Ovary (tissue), 7 donors: ENCODE measurements at regions not wholly inside any gene's neighbourhood (a gene's known extent, or its start where the extent isn't known, plus 50 kb on each side); places are given as distances from the start of the nearest gene placed in this dataset.

Source experiments
- DNase-seq, 5 donors: peaks; one replicate each; pipeline ENCODE4 v3.0.0-alpha.2; 2019 to 2020
- H3K27ac ChIP-seq, 2 donors: fragments of 200-600 bp; one replicate each; pipeline versions ENCODE4 v1.5.1 to v1.8.0; 2019 to 2022
- H3K27me3 ChIP-seq: fragments of 200-600 bp; one replicate; pipeline ENCODE4 v1.8.0; 2022
- H3K36me3 ChIP-seq: fragments of 200-600 bp; sonication (generic); one replicate; pipeline ENCODE4 v1.5.1; 2019
- H3K4me1 ChIP-seq: one replicate; pipeline ENCODE4 v1.8.1; 2013; ENCODE audit warnings: mild to moderate bottlenecking, moderate library complexity; ENCODE audit not compliant: insufficient read depth
- H3K4me3 ChIP-seq: fragments of 200-600 bp; sonication (generic); one replicate; pipeline ENCODE4 v1.5.1; 2017
- H3K9me3 ChIP-seq, 2 donors: fragments of 200-600 bp in 1 of 2; sonication (generic) in 1 of 2; one replicate each; pipeline versions ENCODE4 v1.5.1 to v1.8.1; 2013 to 2019; ENCODE audit warnings: mild to moderate bottlenecking in 1 of 2, moderate library complexity in 1 of 2
- CTCF ChIP-seq, 3 donors: fragments of 450-650 bp in 2 of 3; fragments of 200-600 bp in 1 of 3; IDR thresholded peaks; one replicate each; pipeline versions ENCODE4 v1.5.1 to v1.8.0; 2016 to 2022; ENCODE audit warnings: antibody characterized with exemption in 3 of 3, mild to moderate bottlenecking in 1 of 3
- EP300 ChIP-seq: sonication (generic); formaldehyde crosslinking; IDR thresholded peaks from one replicate; pipeline ENCODE4 v1.6.1; 2017; ENCODE audit warnings: antibody characterized with exemption
- POLR2A ChIP-seq: fragments of 450-650 bp; IDR thresholded peaks from one replicate; pipeline ENCODE4 v1.6.1; 2017; ENCODE audit warnings: antibody characterized with exemption, mild to moderate bottlenecking, moderate library complexity
- WGBS, 3 donors: extraction: QIAGEN DNeasy Blood & Tissue Kit in 1 of 3; methylation state at CpG; one replicate each; pipeline versions ENCODE4 v1.1.5 to v1.1.7; 2013 to 2017; 5-methylcytosine and 5-hydroxymethylcytosine counted together
- intact Hi-C, 4 donors: fragments of 100-400 bp; cut with DNase I; formaldehyde crosslinking; loops; one replicate each; pipeline versions ENCODE4 v1.11.0 to v1.15.1; 2022 to 2023
- donor health status: DM: no; HTN: no; CAD: no; lungs with moderate emphysema.
- donor health status: DM: no; HTN: no; CAD: no.
- donor health status: Bipolar disorder and iron deficiency.
- donor health status: DM: no; HTN: no; CAD: no.
- donor health status: DM: yes; HTN: yes; CAD: no.

- no peak for DNase-seq
- no peak for TF ChIP-seq CTCF (IDR thresholded peaks at IDR 0.05)
- TF ChIP-seq POLR2A = no peak
- no peak for TF ChIP-seq EP300
- Histone ChIP-seq H3K27me3 (no peaks in the 10 kb centered on the region), H3K36me3 (no peaks in the 10 kb centered on the region), H3K27ac (no peak overlapping the region), H3K9me3 (no peaks in the 10 kb centered on the region), H3K4me3 (no peak overlapping the region), H3K4me1 (no peaks in the 10 kb centered on the region)
- WGBS, 3 donors = 92 to 98% (median 94%) methylated on average over 10 of the region's 10 CpGs
- intact Hi-C loops = no loop called here
Observed at GRCh38 chr21:19900149-19900548, 1098.1 kb upstream of the NCAM2 start.

GRCh38 chr21:19908390-19908789, 1089.8 kb upstream of the NCAM2 start:
- no peak for DNase-seq
- TF ChIP-seq EP300 (no peak), CTCF (IDR thresholded peaks at IDR 0.05) (no peak)
- Histone ChIP-seq H3K27ac (no peak overlapping the region), H3K4me3 (no peak overlapping the region), H3K27me3 (no peaks in the 10 kb centered on the region), H3K36me3 (no peaks in the 10 kb centered on the region), H3K4me1 (no peaks in the 10 kb centered on the region), H3K9me3 (no peaks in the 10 kb centered on the region)
- intact Hi-C loops = no loop called here
- WGBS, 3 donors = 42 to 60% (median 54%) methylated on average over 1 of the region's 1 CpG

- intact Hi-C loops = no loop called here
- 35 to 58% (median 38%) methylated on average over 6 of the region's 6 CpGs for WGBS, 3 donors
Observed at GRCh38 chr21:19914028-19914427, 1084.2 kb upstream of the NCAM2 start.

GRCh38 chr21:19921211-19921610, 1077.0 kb upstream of the NCAM2 start:
- no peaks in the 10 kb centered on the region for H3K9me3 ChIP-seq
- intact Hi-C loops = no loop called here
- H3K4me3 ChIP-seq = no peak overlapping the region
- no peaks in the 10 kb centered on the region for H3K27me3 ChIP-seq
- no peak for DNase-seq
- no peak for TF ChIP-seq POLR2A
- no peak for TF ChIP-seq CTCF (IDR thresholded peaks at IDR 0.05)
- no peak for TF ChIP-seq EP300
- no peaks in the 10 kb centered on the region for H3K36me3 ChIP-seq
- H3K27ac ChIP-seq = no peak overlapping the region
- H3K4me1 ChIP-seq = no peaks in the 10 kb centered on the region

More at GRCh38 chr21:19914028-19914427, 1084.2 kb upstream of the NCAM2 start:
- Histone ChIP-seq H3K27me3 (no peaks in the 10 kb centered on the region), H3K27ac (no peak overlapping the region), H3K9me3 (no peaks in the 10 kb centered on the region), H3K36me3 (no peaks in the 10 kb centered on the region), H3K4me3 (no peak overlapping the region), H3K4me1 (no peaks in the 10 kb centered on the region)
- DNase-seq = no peak
- TF ChIP-seq EP300 (no peak), POLR2A (no peak), CTCF (IDR thresholded peaks at IDR 0.05) (no peak)

- no peaks in the 10 kb centered on the region for H3K9me3 ChIP-seq
- no peaks in the 10 kb centered on the region for H3K36me3 ChIP-seq
- no peaks in the 10 kb centered on the region for H3K27me3 ChIP-seq
- intact Hi-C loops = no loop called here
- no peak for DNase-seq
- TF ChIP-seq POLR2A (no peak), EP300 (no peak), CTCF (IDR thresholded peaks at IDR 0.05) (no peak)
- H3K4me1 ChIP-seq = no peaks in the 10 kb centered on the region
- no peak overlapping the region for H3K27ac ChIP-seq
- 87 to 91% (median 88%) methylated on average over 3 of the region's 3 CpGs for WGBS, 3 donors
- no peak overlapping the region for H3K4me3 ChIP-seq
Observed at GRCh38 chr21:19922122-19922521, 1076.1 kb upstream of the NCAM2 start.
